Amniotic epithelial cell (primary cell): ENCODE measurements at regions not wholly inside any gene's neighbourhood (a gene's known extent, or its start where the extent isn't known, plus 50 kb on each side); places are given as distances from the start of the nearest gene placed in this dataset.
A peak's percentile ranks its signal among the peaks of the same experiment; 100 is the strongest.

Experiments
- DNase-seq: peaks from one replicate; pipeline ENCODE4 v3.0.0-alpha.2; 2010; ENCODE audit warnings: low read depth

GRCh38 chr3:107897471-107898061 is 193.3 kb downstream of the CD47 start:
- DNase-seq: no peak

GRCh38 chr3:107894998-107895397 is 195.8 kb downstream of the CD47 start:
- DNase-seq: peak; percentile 33

GRCh38 chr3:107892955-107893624 is 197.7 kb downstream of the CD47 start:
- DNase-seq: no peak

GRCh38 chr3:107884719-107885460 is 205.9 kb downstream of the CD47 start:
- DNase-seq: peak; percentile 64

GRCh38 chr3:107884028-107884427 is 206.8 kb downstream of the CD47 start:
- DNase-seq: no peak

- no peak for DNase-seq
Measured at GRCh38 chr3:107882881-107883280, 207.9 kb downstream of the CD47 start.

GRCh38 chr3:107882261-107882660 is 208.6 kb downstream of the CD47 start:
- DNase-seq: no peak

GRCh38 chr3:107881509-107881908 is 209.3 kb downstream of the CD47 start:
- no peak for DNase-seq

- DNase-seq: no peak
Measured at GRCh38 chr3:107880702-107881101, 210.1 kb downstream of the CD47 start.

- DNase-seq: no peak
Measured at GRCh38 chr3:107877936-107878335, 212.9 kb downstream of the CD47 start.

- no peak for DNase-seq
Measured at GRCh38 chr3:107870943-107871638, 219.7 kb downstream of the CD47 start.

GRCh38 chr3:107870096-107870495 is 220.7 kb downstream of the CD47 start:
- DNase-seq: no peak

- DNase-seq: no peak
Measured at GRCh38 chr3:107868449-107868848, 222.4 kb downstream of the CD47 start.

GRCh38 chr3:107861904-107862303 is 228.9 kb downstream of the CD47 start:
- DNase-seq: no peak

GRCh38 chr3:107861422-107861821 is 229.4 kb downstream of the CD47 start:
- no peak for DNase-seq
